RCC 7860 (cell line): ENCODE measurements at regions not wholly inside any gene's neighbourhood (a gene's known extent, or its start where the extent isn't known, plus 50 kb on each side); places are given as distances from the start of the nearest gene placed in this dataset.
"Not testable (repeated sequence)": the region's sequence is repeated elsewhere in the genome, so short reads cannot be mapped to it uniquely, and the experiment has no call there.

Source experiments
- DNase-seq: peaks from one replicate; pipeline ENCODE4 v3.0.0-alpha.2; 2015; ENCODE audit warnings: low spot score
- FAIRE-seq: peaks from 2 replicates; lab custom pipeline; 2012; peaks lifted over from hg19 to GRCh38; lab: Jason Lieb, UNC

DNA sequence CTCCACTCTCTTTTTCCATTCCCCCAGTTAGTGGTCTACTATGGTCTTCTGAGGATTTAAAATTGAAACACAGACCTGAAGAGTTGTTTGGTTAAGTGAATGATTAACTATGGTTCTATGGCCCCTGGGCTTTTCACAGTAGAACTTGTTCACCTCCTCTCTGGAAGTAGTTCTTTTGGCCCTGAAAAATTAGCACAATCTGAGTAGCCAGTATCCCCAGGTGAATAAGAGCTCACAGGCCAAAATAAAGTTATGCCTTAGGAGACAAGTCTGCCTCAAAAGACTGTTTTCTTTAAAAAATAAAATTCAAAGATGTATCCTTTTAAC, 298.7 kb downstream of the TSPY2 start:
- not testable (repeated sequence) for FAIRE-seq, DNase-seq

DNA sequence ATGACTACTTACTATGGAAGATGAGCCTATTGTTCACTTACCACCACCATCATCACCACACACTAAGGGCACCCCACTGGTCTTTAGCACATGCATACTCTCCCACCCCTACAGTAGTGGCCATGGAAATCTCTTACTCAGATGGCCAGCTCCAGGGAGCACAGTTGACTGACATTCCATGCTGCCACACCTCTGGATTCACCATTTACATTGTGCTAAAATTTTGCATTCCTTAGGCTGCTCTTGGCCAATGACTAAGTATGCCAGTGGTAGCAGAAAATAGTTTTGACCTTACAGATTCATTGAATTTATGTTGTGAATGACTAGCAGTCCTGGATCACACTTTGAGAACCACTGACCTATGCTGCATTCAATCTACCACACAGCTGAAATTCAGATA, 306.9 kb downstream of the TSPY2 start:
- not testable (repeated sequence) for DNase-seq, FAIRE-seq

DNA sequence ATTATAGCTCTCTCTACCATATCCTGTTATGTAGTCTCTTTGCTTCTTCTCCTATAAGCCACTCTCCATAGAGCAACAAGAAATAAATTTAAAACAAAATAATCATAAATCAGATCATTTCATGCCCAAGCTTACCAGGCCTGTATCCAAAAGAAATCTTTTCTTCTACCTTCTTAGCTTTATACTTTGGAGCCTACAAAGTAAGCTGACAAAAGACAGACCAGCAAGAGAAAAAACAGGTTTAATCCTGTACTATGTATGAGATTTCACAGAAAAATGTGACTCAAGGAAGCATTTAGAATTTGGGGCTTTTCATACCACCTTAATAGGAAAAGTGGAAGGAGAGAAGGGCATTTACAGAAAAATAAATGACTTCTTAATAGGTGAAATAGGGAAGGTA, 321.0 kb downstream of the TSPY2 start:
- FAIRE-seq, DNase-seq: not testable (repeated sequence)
